ENCODE measurements at regions not wholly inside any gene's neighbourhood (a gene's known extent, or its start where the extent isn't known, plus 50 kb on each side); places are given as distances from the start of the nearest gene placed in this dataset.

DNA sequence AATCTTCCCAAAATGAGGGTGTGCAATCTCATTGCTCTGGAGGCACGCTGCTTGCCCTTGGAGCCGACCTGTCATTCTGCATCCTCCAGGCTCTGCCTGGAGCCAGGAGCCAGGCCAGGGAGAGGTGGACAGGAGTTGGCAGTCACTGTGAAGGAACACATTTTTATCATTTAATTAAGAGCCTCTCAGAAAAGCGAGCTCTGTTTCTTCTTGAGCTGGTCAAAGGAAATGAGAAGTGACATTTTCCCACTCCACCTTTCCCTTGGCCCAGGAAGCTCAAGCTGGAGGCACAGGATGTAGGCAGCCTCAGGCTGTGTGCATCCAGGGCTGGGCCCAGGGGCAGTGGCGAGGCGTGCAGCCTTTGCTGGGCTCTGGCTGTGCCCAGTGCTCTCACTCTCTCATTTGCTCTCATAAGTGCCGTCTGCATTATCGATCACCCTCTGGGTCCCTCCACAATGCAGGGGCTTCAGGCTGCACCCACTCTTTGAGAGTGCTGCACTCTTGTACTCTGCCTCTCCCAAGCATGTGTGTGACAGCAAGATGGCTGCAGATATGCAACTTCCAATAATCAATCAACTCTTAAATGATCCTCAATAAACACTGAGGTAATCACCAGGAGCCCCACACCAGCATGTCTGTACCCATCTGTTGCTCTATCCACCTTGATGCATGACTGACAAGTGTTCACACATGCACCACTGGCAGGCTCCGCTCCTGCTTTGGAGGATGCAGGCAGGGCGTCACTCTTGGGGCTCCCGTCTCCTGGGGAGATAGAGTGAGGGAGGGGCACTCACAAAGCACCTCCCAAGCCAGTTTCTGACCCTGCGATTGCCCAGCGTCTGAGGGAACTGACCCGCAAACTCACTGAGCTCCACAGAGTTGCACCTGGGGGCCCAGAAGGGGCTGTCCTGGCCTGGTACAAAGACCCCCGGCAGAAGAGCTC lies 171.4 kb downstream of the ZNF248 start:
- TF ChIP-seq YY1 (IDR thresholded peaks at IDR 0.05; ENCODE audit: insufficient read depth, insufficient read length) (no peak), ZNF274 (IDR thresholded peaks at IDR 0.05; ENCODE audit: low read depth, low read length) (no peak)

All from NT2/D1 (cell line).